Karpas-422 (cell line): ENCODE measurements at regions not wholly inside any gene's neighbourhood (a gene's known extent, or its start where the extent isn't known, plus 50 kb on each side); places are given as distances from the start of the nearest gene placed in this dataset.

ENCODE experiments used
- DNase-seq: peaks from one replicate; pipeline ENCODE4 v3.0.0-alpha.2; 2015
- H2AFZ ChIP-seq: fragments of 200-600 bp; sonication (generic); 2 replicates; pipeline ENCODE4 v1.6.1; 2014; ENCODE audit warnings: antibody characterized with exemption, low read length, mixed read lengths
- H3K27ac ChIP-seq: fragments of 200-600 bp; sonication (generic); 2 replicates; pipeline ENCODE4 v1.5.1; 2014; ENCODE audit warnings: mild to moderate bottlenecking, low read length, moderate library complexity
- H3K27me3 ChIP-seq: fragments of 200-600 bp; sonication (generic); 2 replicates; pipeline ENCODE4 v1.6.1; 2014; ENCODE audit warnings: low read length, mixed read lengths
- H3K36me3 ChIP-seq: fragments of 200-600 bp; sonication (generic); 2 replicates; pipeline ENCODE4 v1.6.1; 2014; ENCODE audit warnings: low read length, mixed read lengths; ENCODE audit not compliant: insufficient read depth
- H3K4me1 ChIP-seq: fragments of 200-600 bp; sonication (generic); 2 replicates; pipeline ENCODE4 v1.6.1; 2014; ENCODE audit warnings: mild to moderate bottlenecking, low read length, mixed read lengths
- H3K4me2 ChIP-seq: fragments of 200-600 bp; sonication (generic); 2 replicates; pipeline ENCODE4 v1.6.1; 2014; ENCODE audit warnings: low read length, low read depth, mild to moderate bottlenecking; ENCODE audit not compliant: poor library complexity, severe bottlenecking
- H3K4me3 ChIP-seq: fragments of 200-600 bp; sonication (generic); 2 replicates; pipeline ENCODE4 v1.5.1; 2014; ENCODE audit warnings: mild to moderate bottlenecking, antibody characterized with exemption, low read length, mixed read lengths
- H3K79me2 ChIP-seq: fragments of 200-600 bp; sonication (generic); 2 replicates; pipeline ENCODE4 v1.6.1; 2014; ENCODE audit warnings: mild to moderate bottlenecking, low read length, mixed read lengths
- H3K9ac ChIP-seq: fragments of 200-600 bp; sonication (generic); 2 replicates; pipeline ENCODE4 v1.6.0; 2014; ENCODE audit warnings: low read length
- H3K9me2 ChIP-seq: fragments of 200-600 bp; sonication (generic), shearing (Covaris generic); replicated peaks from 2 replicates; pipeline ENCODE4 v1.6.0; 2014; ENCODE audit warnings: mild to moderate bottlenecking, low read length, moderate library complexity; ENCODE audit not compliant: insufficient read depth
- H3K9me3 ChIP-seq: fragments of 300-700, 200-600 bp; sonication (generic); 2 replicates; pipeline ENCODE4 v1.6.1; 2014; ENCODE audit warnings: low read length, mixed read lengths
- H4K20me1 ChIP-seq: fragments of 200-600 bp; sonication (generic); 2 replicates; pipeline ENCODE4 v1.6.1; 2014; ENCODE audit warnings: mild to moderate bottlenecking, antibody characterized with exemption, low read length, low read depth; ENCODE audit not compliant: insufficient read depth

- Histone ChIP-seq H3K4me2 (no peak overlapping the region), H3K9ac (no peak overlapping the region), H3K27ac (no peak overlapping the region), H3K9me2 (no peaks in the 10 kb centered on the region), H3K4me1 (no peaks in the 10 kb centered on the region), H4K20me1 (no peaks in the 10 kb centered on the region), H2AFZ (no peak overlapping the region), H3K9me3 (no peaks in the 10 kb centered on the region), H3K36me3 (no peaks in the 10 kb centered on the region), H3K79me2 (no peaks in the 10 kb centered on the region), H3K4me3 (no peak overlapping the region), H3K27me3 (no peaks in the 10 kb centered on the region)
- DNase-seq, result no peak
Measured at GRCh38 chr10:29841724-29842649, 207.2 kb upstream of the SVIL start.

GRCh38 chr10:29840516-29841276 lies 205.9 kb upstream of the SVIL start:
- no peaks in the 10 kb centered on the region for H3K79me2 ChIP-seq
- H3K4me3 ChIP-seq, result no peak overlapping the region
- no peaks in the 10 kb centered on the region for H3K9me3 ChIP-seq
- H3K27me3 ChIP-seq, result no peaks in the 10 kb centered on the region
- no peak for DNase-seq
- no peaks in the 10 kb centered on the region for H4K20me1 ChIP-seq
- H3K9ac ChIP-seq, result no peak overlapping the region
- H3K4me2 ChIP-seq, result no peak overlapping the region
- H3K36me3 ChIP-seq, result no peaks in the 10 kb centered on the region
- no peak overlapping the region for H3K27ac ChIP-seq
- H3K4me1 ChIP-seq, result no peaks in the 10 kb centered on the region
- no peaks in the 10 kb centered on the region for H3K9me2 ChIP-seq
- no peak overlapping the region for H2AFZ ChIP-seq

- DNase-seq, result no peak
- no peaks in the 10 kb centered on the region for H3K9me3 ChIP-seq
- no peak overlapping the region for H2AFZ ChIP-seq
- no peak overlapping the region for H3K27ac ChIP-seq
- no peak overlapping the region for H3K4me3 ChIP-seq
- no peaks in the 10 kb centered on the region for H3K9me2 ChIP-seq
- H3K79me2 ChIP-seq, result no peaks in the 10 kb centered on the region
- no peaks in the 10 kb centered on the region for H3K4me1 ChIP-seq
- H4K20me1 ChIP-seq, result no peaks in the 10 kb centered on the region
- no peak overlapping the region for H3K4me2 ChIP-seq
- H3K36me3 ChIP-seq, result no peaks in the 10 kb centered on the region
- H3K9ac ChIP-seq, result no peak overlapping the region
- H3K27me3 ChIP-seq, result no peaks in the 10 kb centered on the region
Measured at GRCh38 chr10:29839826-29840515, 205.2 kb upstream of the SVIL start.

GRCh38 chr10:29838539-29838938 lies 203.8 kb upstream of the SVIL start:
- H3K4me3 ChIP-seq, result no peak overlapping the region
- H3K79me2 ChIP-seq, result no peaks in the 10 kb centered on the region
- H3K9me3 ChIP-seq, result no peaks in the 10 kb centered on the region

GRCh38 chr10:29837586-29837985 lies 202.8 kb upstream of the SVIL start:
- no peaks in the 10 kb centered on the region for H3K9me3 ChIP-seq
- no peak overlapping the region for H3K4me2 ChIP-seq
- H3K27ac ChIP-seq, result no peak overlapping the region
- H3K79me2 ChIP-seq, result no peaks in the 10 kb centered on the region
- H4K20me1 ChIP-seq, result no peaks in the 10 kb centered on the region
- no peak overlapping the region for H3K9ac ChIP-seq
- no peaks in the 10 kb centered on the region for H3K9me2 ChIP-seq
- no peak overlapping the region for H3K4me3 ChIP-seq
- H2AFZ ChIP-seq, result no peak overlapping the region
- H3K4me1 ChIP-seq, result no peaks in the 10 kb centered on the region
- no peak for DNase-seq
- H3K27me3 ChIP-seq, result no peaks in the 10 kb centered on the region
- H3K36me3 ChIP-seq, result no peaks in the 10 kb centered on the region

More at GRCh38 chr10:29838539-29838938, 203.8 kb upstream of the SVIL start:
- no peak overlapping the region for H2AFZ ChIP-seq
- no peak for DNase-seq
- no peaks in the 10 kb centered on the region for H3K27me3 ChIP-seq
- no peak overlapping the region for H3K27ac ChIP-seq
- no peaks in the 10 kb centered on the region for H3K9me2 ChIP-seq
- H4K20me1 ChIP-seq, result no peaks in the 10 kb centered on the region
- H3K4me1 ChIP-seq, result no peaks in the 10 kb centered on the region
- H3K36me3 ChIP-seq, result no peaks in the 10 kb centered on the region
- H3K9ac ChIP-seq, result no peak overlapping the region
- no peak overlapping the region for H3K4me2 ChIP-seq

- Histone ChIP-seq H3K4me2 (no peak overlapping the region), H3K9me2 (no peaks in the 10 kb centered on the region), H3K27me3 (no peaks in the 10 kb centered on the region), H3K27ac (no peak overlapping the region), H2AFZ (no peak overlapping the region), H3K36me3 (no peaks in the 10 kb centered on the region), H3K9me3 (no peaks in the 10 kb centered on the region), H3K79me2 (no peaks in the 10 kb centered on the region), H3K4me1 (no peaks in the 10 kb centered on the region), H3K9ac (no peak overlapping the region), H3K4me3 (no peak overlapping the region), H4K20me1 (no peaks in the 10 kb centered on the region)
- no peak for DNase-seq
Measured at GRCh38 chr10:29836396-29836795, 201.6 kb upstream of the SVIL start.

- no peaks in the 10 kb centered on the region for H3K27me3 ChIP-seq
- H2AFZ ChIP-seq, result no peak overlapping the region
- no peaks in the 10 kb centered on the region for H4K20me1 ChIP-seq
- H3K79me2 ChIP-seq, result no peaks in the 10 kb centered on the region
- H3K4me3 ChIP-seq, result no peak overlapping the region
- H3K4me1 ChIP-seq, result no peaks in the 10 kb centered on the region
- H3K27ac ChIP-seq, result no peak overlapping the region
- H3K4me2 ChIP-seq, result no peak overlapping the region
- no peak overlapping the region for H3K9ac ChIP-seq
- H3K36me3 ChIP-seq, result no peaks in the 10 kb centered on the region
- no peak for DNase-seq
- H3K9me2 ChIP-seq, result no peaks in the 10 kb centered on the region
- H3K9me3 ChIP-seq, result no peaks in the 10 kb centered on the region
Measured at GRCh38 chr10:29835055-29835454, 200.3 kb upstream of the SVIL start.
